ENCODE measurements at regions not wholly inside any gene's neighbourhood (a gene's known extent, or its start where the extent isn't known, plus 50 kb on each side); places are given as distances from the start of the nearest gene placed in this dataset.

DNA sequence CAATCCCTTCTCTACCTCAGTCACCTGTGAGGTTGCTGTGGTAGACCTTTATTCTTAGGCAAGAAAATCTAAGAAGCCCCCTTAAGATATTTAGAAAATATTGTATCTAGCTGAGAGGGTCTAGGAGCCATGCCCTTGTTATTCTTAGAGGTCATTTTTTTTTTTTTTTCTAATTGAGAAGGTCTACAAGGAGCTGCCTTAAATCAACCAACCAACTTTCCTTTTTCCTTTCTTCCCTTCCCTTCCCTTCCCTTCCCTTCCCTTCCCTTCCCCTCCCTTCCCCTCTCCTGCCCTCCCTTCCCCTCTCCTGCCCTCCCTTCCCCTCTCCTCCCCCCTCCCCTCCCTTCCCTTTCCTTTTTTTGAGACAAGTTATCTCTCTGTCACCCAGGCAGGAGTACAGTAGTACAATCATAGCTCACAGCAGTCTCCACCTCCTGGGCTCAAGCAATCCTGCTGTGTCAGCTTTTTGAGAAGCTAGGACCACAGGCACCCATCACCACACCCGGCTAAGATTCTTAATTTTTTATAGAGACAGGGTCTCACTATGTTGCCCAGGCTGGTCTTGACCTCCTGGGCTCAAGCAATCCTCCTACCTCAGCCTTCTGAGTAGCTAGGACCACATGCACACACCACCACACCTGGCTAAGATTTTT lies 668.4 kb upstream of the FBXO33 start:
- Histone ChIP-seq H3K27me3 (no peaks in the 10 kb centered on the region), H3K4me3 (ENCODE audit: low read depth, low read length) (no peak overlapping the region), H3K9me3 (no peaks in the 10 kb centered on the region), H3K4me1 (no peaks in the 10 kb centered on the region), H3K36me3 (no peaks in the 10 kb centered on the region)
- DNase-seq: no peak
- TF ChIP-seq, protein P1, sequence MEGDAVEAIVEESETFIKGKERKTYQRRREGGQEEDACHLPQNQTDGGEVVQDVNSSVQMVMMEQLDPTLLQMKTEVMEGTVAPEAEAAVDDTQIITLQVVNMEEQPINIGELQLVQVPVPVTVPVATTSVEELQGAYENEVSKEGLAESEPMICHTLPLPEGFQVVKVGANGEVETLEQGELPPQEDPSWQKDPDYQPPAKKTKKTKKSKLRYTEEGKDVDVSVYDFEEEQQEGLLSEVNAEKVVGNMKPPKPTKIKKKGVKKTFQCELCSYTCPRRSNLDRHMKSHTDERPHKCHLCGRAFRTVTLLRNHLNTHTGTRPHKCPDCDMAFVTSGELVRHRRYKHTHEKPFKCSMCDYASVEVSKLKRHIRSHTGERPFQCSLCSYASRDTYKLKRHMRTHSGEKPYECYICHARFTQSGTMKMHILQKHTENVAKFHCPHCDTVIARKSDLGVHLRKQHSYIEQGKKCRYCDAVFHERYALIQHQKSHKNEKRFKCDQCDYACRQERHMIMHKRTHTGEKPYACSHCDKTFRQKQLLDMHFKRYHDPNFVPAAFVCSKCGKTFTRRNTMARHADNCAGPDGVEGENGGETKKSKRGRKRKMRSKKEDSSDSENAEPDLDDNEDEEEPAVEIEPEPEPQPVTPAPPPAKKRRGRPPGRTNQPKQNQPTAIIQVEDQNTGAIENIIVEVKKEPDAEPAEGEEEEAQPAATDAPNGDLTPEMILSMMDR (IDR thresholded peaks at IDR 0.05; ENCODE audit: low read depth, low read length): no peak

DNA sequence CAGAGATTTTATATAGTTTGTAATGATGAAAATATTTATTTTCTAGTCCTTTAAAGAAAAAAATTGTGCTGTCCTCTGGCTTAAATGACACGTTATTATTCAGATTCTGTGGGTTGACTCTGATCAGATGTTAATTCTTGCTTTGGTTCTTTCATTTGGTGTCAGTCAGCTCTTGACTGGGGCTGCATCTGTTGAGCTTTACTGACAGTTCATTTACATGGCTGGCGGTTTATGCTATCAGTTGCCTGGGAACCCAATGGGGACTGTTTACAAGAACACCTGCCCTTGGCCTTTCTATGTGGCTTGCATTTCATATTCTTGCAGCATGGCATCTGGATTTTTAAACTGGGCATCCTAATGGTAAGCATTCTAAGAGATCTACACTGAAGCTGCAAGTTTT lies 667.1 kb upstream of the FBXO33 start:
- no peaks in the 10 kb centered on the region for H3K9me3 ChIP-seq

DNA sequence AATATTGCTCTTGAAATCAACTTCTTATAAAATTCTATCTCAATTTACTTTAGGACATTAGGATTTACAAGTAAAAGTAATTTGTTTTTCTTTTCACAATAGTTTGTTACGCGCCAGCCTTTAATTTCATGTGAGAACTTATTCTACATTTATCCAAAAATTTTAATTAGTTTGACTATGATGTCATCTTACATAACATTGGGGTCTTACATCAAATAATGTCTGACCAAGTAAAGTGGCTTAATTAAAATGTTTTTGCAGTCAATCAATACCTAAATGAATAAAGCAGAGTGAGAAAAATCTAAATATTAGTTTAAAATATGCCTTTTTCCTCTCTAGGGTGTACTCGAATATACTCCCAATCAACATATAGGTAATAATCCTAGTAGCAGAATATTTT lies 666.2 kb upstream of the FBXO33 start:
- no peaks in the 10 kb centered on the region for H3K27me3 ChIP-seq
- no peaks in the 10 kb centered on the region for H3K9me3 ChIP-seq
- H3K36me3 ChIP-seq: no peaks in the 10 kb centered on the region
- H3K4me3 ChIP-seq (ENCODE audit: low read depth, low read length): no peak overlapping the region
- DNase-seq: no peak
- TF ChIP-seq, protein P1 (IDR thresholded peaks at IDR 0.05; ENCODE audit: low read depth, low read length): no peak
- H3K4me1 ChIP-seq: no peaks in the 10 kb centered on the region

More for the DNA sequence above, 667.1 kb upstream of the FBXO33 start:
- no peak for DNase-seq
- H3K4me3 ChIP-seq (ENCODE audit: low read depth, low read length): no peak overlapping the region
- no peaks in the 10 kb centered on the region for H3K27me3 ChIP-seq
- TF ChIP-seq, protein P1 (IDR thresholded peaks at IDR 0.05; ENCODE audit: low read depth, low read length): no peak
- H3K4me1 ChIP-seq: no peaks in the 10 kb centered on the region
- H3K36me3 ChIP-seq: no peaks in the 10 kb centered on the region

DNA sequence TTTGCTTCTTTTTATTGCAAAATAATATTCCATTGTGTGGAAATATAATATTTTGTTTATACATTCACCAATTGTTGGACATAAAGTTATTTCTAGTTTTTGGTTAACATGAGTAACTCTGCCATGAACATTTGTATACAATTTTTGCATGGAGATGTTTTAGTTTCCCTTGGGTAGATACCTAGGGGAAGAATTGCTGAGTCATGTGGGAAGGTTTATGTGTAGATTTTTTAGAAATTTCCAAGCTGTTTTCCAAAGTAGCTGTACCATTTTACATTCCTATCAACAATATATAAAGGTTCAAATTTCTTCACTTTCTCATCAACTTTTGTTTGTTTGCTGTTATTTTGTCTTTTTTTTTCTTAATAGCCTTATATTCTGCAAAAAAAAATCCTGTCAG lies 664.7 kb upstream of the FBXO33 start:
- H3K9me3 ChIP-seq: no peaks in the 10 kb centered on the region
- H3K4me3 ChIP-seq (ENCODE audit: low read depth, low read length): no peak overlapping the region
- H3K27me3 ChIP-seq: no peaks in the 10 kb centered on the region
- H3K4me1 ChIP-seq: no peaks in the 10 kb centered on the region
- TF ChIP-seq, protein P1 (IDR thresholded peaks at IDR 0.05; ENCODE audit: low read depth, low read length): no peak
- no peaks in the 10 kb centered on the region for H3K36me3 ChIP-seq
- no peak for DNase-seq

DNA sequence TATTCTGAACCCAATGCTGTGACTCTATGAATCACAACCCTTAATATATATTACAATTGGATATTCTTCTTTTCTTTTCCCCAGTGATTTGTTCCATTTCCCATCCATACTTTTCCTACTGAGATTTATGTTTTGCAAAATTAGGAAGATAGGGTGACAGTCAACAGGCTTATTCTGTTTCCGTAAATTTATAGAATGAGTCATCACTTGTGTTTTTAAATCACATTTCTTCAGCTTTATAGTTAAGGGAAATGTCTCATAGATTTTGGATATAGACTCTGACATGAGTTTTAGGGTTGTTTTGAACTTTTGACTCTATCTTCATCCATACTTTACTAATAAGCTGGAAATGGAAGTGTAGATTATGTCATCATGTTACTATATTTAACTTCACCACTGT lies 661.6 kb upstream of the FBXO33 start:
- no peak overlapping the region for H3K4me3 ChIP-seq (ENCODE audit: low read depth, low read length)

DNA sequence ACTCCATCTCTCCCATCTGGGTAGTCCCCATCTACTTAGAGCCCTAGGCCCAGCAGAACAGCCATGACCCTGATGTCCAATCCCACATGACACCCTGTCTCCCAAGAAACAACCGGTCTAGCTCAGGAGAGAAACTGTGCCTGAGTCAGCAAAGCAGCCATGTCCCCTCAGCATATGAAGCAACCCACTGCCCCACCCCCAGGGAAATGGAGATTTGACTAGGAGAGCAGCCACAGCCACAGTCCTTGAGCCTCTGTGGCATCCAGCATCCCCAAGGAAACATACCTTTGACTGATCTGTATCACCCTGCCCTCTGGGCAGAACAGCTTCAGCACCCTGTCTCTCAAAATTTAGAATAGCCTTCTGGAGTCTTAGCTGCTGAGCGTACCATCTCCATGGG lies 641.9 kb upstream of the FBXO33 start:
- Histone ChIP-seq H3K36me3 (no peaks in the 10 kb centered on the region), H3K4me3 (ENCODE audit: low read depth, low read length) (no peak overlapping the region), H3K4me1 (no peaks in the 10 kb centered on the region), H3K27me3 (no peaks in the 10 kb centered on the region), H3K9me3 (no peaks in the 10 kb centered on the region)
- no peak for DNase-seq
- TF ChIP-seq, protein P1 (IDR thresholded peaks at IDR 0.05; ENCODE audit: low read depth, low read length): no peak

More for the DNA sequence above, 661.6 kb upstream of the FBXO33 start:
- H3K9me3 ChIP-seq: no peaks in the 10 kb centered on the region
- TF ChIP-seq, protein P1 (IDR thresholded peaks at IDR 0.05; ENCODE audit: low read depth, low read length): no peak
- H3K27me3 ChIP-seq: no peaks in the 10 kb centered on the region
- no peak for DNase-seq
- H3K4me1 ChIP-seq: no peaks in the 10 kb centered on the region
- H3K36me3 ChIP-seq: no peaks in the 10 kb centered on the region

All from BE2C (cell line).